Activated naive CD8-positive, alpha-beta T cell treated with anti-CD3 and anti-CD28 coated beads for 36 hours (primary cell): ENCODE measurements at regions not wholly inside any gene's neighbourhood (a gene's known extent, or its start where the extent isn't known, plus 50 kb on each side); places are given as distances from the start of the nearest gene placed in this dataset.

Experiments used
- DNase-seq: peaks from one replicate; pipeline ENCODE4 v3.0.0; 2021
- H3K27ac Mint-ChIP-seq: one replicate; pipeline ENCODE4 v1.8.0; 2022; ENCODE audit warnings: mild to moderate bottlenecking, moderate library complexity, mixed read lengths
- H3K27me3 Mint-ChIP-seq: one replicate; pipeline ENCODE4 v1.8.0; 2022; ENCODE audit warnings: mild to moderate bottlenecking, mixed read lengths
- H3K36me3 Mint-ChIP-seq: one replicate; pipeline ENCODE4 v1.8.0; 2021; ENCODE audit warnings: mild to moderate bottlenecking, mixed read lengths
- H3K4me1 Mint-ChIP-seq: one replicate; pipeline ENCODE4 v1.8.0; 2021; ENCODE audit warnings: mixed read lengths
- H3K4me3 Mint-ChIP-seq: one replicate; pipeline ENCODE4 v1.8.0; 2022; ENCODE audit warnings: mild to moderate bottlenecking, moderate library complexity, mixed read lengths
- H3K9me3 Mint-ChIP-seq: one replicate; pipeline ENCODE4 v1.8.0; 2022; ENCODE audit warnings: mixed read lengths

DNA sequence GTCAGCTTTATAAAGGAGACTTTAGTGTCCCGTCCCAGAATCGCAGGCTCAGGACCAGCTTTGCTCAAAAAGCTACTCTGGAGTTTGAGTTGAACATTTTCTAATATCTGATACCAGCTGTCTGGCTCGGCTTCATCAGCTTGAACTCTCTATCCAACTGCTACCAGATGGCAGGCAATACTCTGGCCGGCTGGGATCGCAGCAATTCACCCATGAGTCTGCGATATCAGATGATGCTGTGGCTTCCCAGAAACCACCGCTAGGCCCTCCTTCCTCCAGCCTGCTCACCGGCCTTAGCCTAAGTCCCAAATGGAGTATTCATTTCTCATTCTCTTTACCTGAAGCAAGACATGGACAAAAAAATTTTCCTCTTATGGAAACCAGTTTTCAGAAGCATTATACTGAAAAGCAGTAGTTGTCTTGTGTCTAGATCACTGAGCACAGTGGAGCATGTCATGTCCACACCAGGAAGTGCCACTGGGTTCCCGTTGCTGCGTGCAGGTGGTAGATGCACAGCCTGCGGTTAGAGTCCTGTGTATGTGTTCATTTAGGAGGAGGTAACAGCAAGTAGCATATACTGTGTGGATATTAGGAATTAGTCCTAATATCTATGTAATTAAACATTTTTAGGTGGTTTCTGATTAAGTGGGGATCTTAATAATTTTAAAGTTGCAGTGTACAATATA lies 162.0 kb upstream of the SOX11 start:
- Mint-ChIP-seq H3K9me3 (no peaks in the 10 kb centered on the region), H3K36me3 (no peaks in the 10 kb centered on the region), H3K27me3 (no peaks in the 10 kb centered on the region), H3K27ac (no peak overlapping the region), H3K4me1 (no peaks in the 10 kb centered on the region), H3K4me3 (no peak overlapping the region)
- DNase-seq = no peak

- Mint-ChIP-seq H3K4me3 (no peak overlapping the region), H3K4me1 (no peaks in the 10 kb centered on the region), H3K9me3 (no peaks in the 10 kb centered on the region), H3K27me3 (no peaks in the 10 kb centered on the region), H3K36me3 (no peaks in the 10 kb centered on the region), H3K27ac (no peak overlapping the region)
- no peak for DNase-seq
Measured at GRCh38 chr2:5535301-5535700, 156.9 kb upstream of the SOX11 start.

DNA sequence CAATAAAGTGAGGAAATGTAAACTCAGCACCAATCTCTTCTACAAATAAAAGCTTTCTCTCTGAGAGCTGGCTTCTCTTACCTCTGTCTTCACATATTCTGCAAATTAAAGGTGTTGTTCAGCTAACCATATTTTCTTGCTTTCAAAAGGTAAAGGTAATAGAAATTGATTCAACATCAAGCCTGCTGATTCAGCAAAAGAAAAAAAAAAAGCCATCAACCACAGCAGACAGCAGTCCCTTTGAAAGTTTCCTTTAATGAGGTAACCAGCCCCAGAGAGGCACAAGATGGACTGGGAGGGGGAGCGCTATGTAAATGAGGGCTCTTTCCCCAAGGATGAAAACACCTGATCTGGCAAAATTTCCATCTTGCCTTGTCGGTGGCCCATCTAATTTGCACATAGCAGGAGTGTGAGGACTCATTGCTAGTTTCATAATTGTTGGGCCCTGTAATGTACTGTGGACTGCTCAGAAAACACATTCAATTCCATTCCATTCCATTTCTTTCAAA lies 154.9 kb upstream of the SOX11 start:
- DNase-seq = no peak
- Mint-ChIP-seq H3K27ac (no peak overlapping the region), H3K4me3 (no peak overlapping the region), H3K9me3 (no peaks in the 10 kb centered on the region), H3K36me3 (no peaks in the 10 kb centered on the region), H3K27me3 (no peaks in the 10 kb centered on the region), H3K4me1 (no peaks in the 10 kb centered on the region)

DNA sequence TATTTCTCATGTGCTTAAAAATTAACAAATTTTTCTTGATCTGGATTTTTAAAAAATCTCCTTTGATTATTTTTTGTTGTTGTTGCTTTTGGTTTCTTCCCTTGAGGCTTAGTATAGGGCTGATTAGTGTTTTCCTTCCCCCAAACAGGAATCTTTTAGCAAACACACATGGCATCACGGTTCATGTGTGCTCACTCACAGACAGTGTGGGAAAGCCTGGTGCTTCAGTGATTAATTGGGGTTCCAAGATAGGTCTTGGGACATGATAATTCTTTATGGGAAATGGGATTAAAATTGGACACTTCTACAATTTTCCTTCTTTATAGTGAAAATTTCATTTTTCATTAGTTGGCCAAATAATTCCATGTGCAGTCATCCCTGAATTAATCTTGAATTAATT lies 153.9 kb upstream of the SOX11 start:
- no peak for DNase-seq
- Mint-ChIP-seq H3K9me3 (peaks cover 3% of the 10 kb centered on the region), H3K27ac (no peak overlapping the region), H3K4me3 (no peak overlapping the region), H3K27me3 (no peaks in the 10 kb centered on the region), H3K4me1 (no peaks in the 10 kb centered on the region), H3K36me3 (no peaks in the 10 kb centered on the region)

DNA sequence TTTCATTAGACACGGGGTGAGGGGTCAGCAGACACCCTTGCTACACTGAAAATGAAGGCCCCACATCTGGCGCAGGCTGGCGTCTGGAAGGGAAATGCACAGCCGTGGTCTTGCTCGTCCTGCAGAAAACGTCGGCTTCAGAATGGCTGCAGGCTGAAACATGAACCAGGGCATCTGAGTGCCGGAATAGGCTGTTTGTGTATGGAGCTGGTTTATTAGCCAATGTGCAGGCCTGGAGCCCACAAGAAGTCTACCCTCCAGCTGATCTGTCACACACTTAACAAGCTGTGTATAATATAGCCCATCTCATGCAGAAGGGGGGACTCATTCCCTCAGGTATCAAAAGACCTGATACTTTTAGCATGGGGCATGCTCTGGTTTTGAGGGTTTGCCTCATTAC lies 153.4 kb upstream of the SOX11 start:
- Mint-ChIP-seq H3K27ac (no peak overlapping the region), H3K27me3 (no peaks in the 10 kb centered on the region), H3K4me3 (no peak overlapping the region), H3K4me1 (no peaks in the 10 kb centered on the region), H3K9me3 (peaks cover 6% of the 10 kb centered on the region), H3K36me3 (no peaks in the 10 kb centered on the region)
- no peak for DNase-seq

- Mint-ChIP-seq H3K4me3 (no peak overlapping the region), H3K36me3 (no peaks in the 10 kb centered on the region), H3K9me3 (peaks cover 6% of the 10 kb centered on the region), H3K27me3 (no peaks in the 10 kb centered on the region), H3K27ac (no peak overlapping the region), H3K4me1 (no peaks in the 10 kb centered on the region)
- no peak for DNase-seq
Measured at GRCh38 chr2:5539282-5540165, 152.7 kb upstream of the SOX11 start.

GRCh38 chr2:5540856-5541255 lies 151.3 kb upstream of the SOX11 start:
- Mint-ChIP-seq H3K9me3 (peaks cover 14% of the 10 kb centered on the region), H3K36me3 (no peaks in the 10 kb centered on the region), H3K4me1 (no peaks in the 10 kb centered on the region), H3K27me3 (no peaks in the 10 kb centered on the region), H3K4me3 (no peak overlapping the region), H3K27ac (no peak overlapping the region)
- DNase-seq = no peak

DNA sequence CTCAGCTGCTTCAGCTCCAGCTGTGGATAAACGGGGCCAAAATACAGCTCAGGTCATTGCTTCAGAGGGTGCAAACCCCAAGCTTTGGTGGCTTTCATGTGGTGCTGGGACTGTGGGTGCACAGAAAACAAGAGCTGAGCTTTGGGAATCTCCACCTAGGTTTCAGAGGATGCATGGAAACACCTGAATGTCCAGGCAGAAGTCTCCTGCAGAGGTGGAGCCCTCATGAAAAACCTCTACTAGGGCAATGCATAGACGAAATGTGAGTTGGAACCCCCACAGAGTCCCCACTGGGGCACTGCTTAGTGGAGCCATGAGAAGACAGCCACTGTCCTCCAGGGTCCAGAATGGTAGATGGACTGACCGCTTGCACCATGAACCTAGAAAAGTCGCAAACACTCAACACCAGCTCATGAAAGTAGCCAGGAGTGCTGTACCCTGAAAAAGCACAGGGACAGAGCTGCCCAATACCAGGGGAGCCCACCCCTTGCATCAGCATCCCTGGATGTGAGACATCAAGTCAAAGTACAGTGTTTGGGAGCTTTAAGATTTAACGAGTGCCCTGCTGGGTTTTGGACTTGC lies 147.9 kb upstream of the SOX11 start:
- H3K27ac Mint-ChIP-seq = no peak overlapping the region
- H3K36me3 Mint-ChIP-seq = no peaks in the 10 kb centered on the region
- DNase-seq = no peak
- H3K9me3 Mint-ChIP-seq = peaks cover 14% of the 10 kb centered on the region
- H3K4me1 Mint-ChIP-seq = no peaks in the 10 kb centered on the region
- H3K4me3 Mint-ChIP-seq = no peak overlapping the region
- H3K27me3 Mint-ChIP-seq = no peaks in the 10 kb centered on the region

- Mint-ChIP-seq H3K4me3 (no peak overlapping the region), H3K27me3 (no peaks in the 10 kb centered on the region), H3K9me3 (peaks cover 14% of the 10 kb centered on the region), H3K27ac (no peak overlapping the region), H3K36me3 (no peaks in the 10 kb centered on the region), H3K4me1 (no peaks in the 10 kb centered on the region)
- DNase-seq = no peak
Measured at GRCh38 chr2:5546181-5546580, 146.0 kb upstream of the SOX11 start.

GRCh38 chr2:5548991-5549715 lies 143.0 kb upstream of the SOX11 start:
- H3K36me3 Mint-ChIP-seq = no peaks in the 10 kb centered on the region
- no peaks in the 10 kb centered on the region for H3K4me1 Mint-ChIP-seq
- peaks cover 8% of the 10 kb centered on the region for H3K9me3 Mint-ChIP-seq
- no peak overlapping the region for H3K4me3 Mint-ChIP-seq
- no peak for DNase-seq
- no peak overlapping the region for H3K27ac Mint-ChIP-seq
- no peaks in the 10 kb centered on the region for H3K27me3 Mint-ChIP-seq

DNA sequence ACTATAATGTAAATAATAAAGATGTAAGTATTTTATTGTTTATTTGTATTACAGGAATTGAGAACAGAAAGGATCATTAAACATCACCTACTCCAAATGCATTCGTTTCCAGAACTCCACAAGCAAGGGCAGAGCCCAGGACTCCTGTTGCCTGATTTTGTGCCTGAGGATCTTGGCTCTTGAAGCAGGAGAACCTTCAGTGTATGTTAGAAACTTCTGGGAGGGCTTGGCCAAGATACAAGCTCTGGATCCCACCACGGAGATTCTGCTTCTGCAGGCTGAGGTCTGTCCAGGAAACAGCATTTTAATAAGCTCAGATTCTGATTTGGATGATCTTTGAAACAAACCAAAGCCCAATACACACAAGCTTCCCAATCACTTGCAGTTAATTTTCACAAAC lies 142.4 kb upstream of the SOX11 start:
- Mint-ChIP-seq H3K27ac (no peak overlapping the region), H3K4me1 (no peaks in the 10 kb centered on the region), H3K27me3 (no peaks in the 10 kb centered on the region), H3K36me3 (no peaks in the 10 kb centered on the region), H3K4me3 (no peak overlapping the region), H3K9me3 (peaks cover 6% of the 10 kb centered on the region)
- DNase-seq = no peak

DNA sequence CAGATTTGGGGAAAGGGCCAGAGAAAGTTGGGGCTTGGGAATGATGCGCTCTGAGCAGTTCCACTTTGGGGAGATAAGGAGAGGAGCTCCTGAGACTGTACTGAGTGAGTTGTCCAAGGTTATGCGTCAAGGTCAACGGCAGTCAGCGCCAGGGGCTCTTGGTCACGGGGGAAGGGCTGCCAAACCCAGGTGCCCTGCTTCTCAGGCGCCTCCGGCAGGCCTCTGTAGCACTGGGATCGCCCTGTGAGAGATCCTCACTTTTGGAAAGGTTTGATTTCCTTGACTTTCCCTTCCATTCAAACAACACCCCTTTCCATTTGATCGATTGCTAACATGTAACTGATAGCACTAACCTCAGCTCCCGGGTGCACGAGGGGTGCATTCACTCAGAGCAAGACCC lies 136.5 kb upstream of the SOX11 start:
- DNase-seq = no peak
- H3K4me1 Mint-ChIP-seq = no peaks in the 10 kb centered on the region
- H3K27me3 Mint-ChIP-seq = no peaks in the 10 kb centered on the region
- no peak overlapping the region for H3K4me3 Mint-ChIP-seq
- H3K36me3 Mint-ChIP-seq = no peaks in the 10 kb centered on the region
- H3K27ac Mint-ChIP-seq = no peak overlapping the region
- H3K9me3 Mint-ChIP-seq = no peaks in the 10 kb centered on the region

- Mint-ChIP-seq H3K27me3 (no peaks in the 10 kb centered on the region), H3K9me3 (no peaks in the 10 kb centered on the region), H3K4me1 (no peaks in the 10 kb centered on the region), H3K27ac (no peak overlapping the region), H3K36me3 (no peaks in the 10 kb centered on the region), H3K4me3 (no peak overlapping the region)
- DNase-seq = no peak
Measured at GRCh38 chr2:5561006-5561405, 131.2 kb upstream of the SOX11 start.

- no peak for DNase-seq
- no peaks in the 10 kb centered on the region for H3K36me3 Mint-ChIP-seq
- H3K9me3 Mint-ChIP-seq = no peaks in the 10 kb centered on the region
- H3K27me3 Mint-ChIP-seq = no peaks in the 10 kb centered on the region
- no peak overlapping the region for H3K4me3 Mint-ChIP-seq
- H3K4me1 Mint-ChIP-seq = no peaks in the 10 kb centered on the region
- H3K27ac Mint-ChIP-seq = no peak overlapping the region
Measured at GRCh38 chr2:5562426-5562825, 129.8 kb upstream of the SOX11 start.

DNA sequence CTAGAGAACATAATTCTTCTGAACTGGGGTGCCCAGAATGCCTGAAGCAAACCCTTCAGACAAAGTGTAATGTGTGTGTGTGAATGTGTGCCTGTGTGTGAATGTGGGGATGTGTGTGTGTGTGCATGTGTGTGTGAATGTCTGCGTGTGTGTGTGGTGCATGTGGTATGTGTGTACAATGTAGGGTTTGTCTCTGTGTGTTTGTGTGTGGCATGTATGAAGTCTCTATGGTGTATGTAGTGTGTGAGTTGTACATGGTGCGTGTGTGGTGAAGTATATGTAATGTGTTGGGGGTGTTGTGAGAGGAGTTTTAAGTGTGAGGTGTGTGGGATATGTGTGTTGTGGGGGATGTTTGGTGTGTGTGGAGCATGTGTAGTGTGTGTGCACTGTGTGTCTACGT lies 129.3 kb upstream of the SOX11 start:
- Mint-ChIP-seq H3K27ac (no peak overlapping the region), H3K4me3 (no peak overlapping the region), H3K27me3 (no peaks in the 10 kb centered on the region), H3K9me3 (no peaks in the 10 kb centered on the region), H3K4me1 (no peaks in the 10 kb centered on the region), H3K36me3 (no peaks in the 10 kb centered on the region)
- no peak for DNase-seq
